Stomach smooth muscle (tissue), 2 donors: ENCODE measurements at regions not wholly inside any gene's neighbourhood (a gene's known extent, or its start where the extent isn't known, plus 50 kb on each side); places are given as distances from the start of the nearest gene placed in this dataset.
"Not testable (repeated sequence)": the region's sequence is repeated elsewhere in the genome, so short reads cannot be mapped to it uniquely, and the experiment has no call there.

Experiments used
- H3K27ac ChIP-seq: one replicate; pipeline ENCODE4 v1.7.0; 2013; ENCODE audit warnings: mild to moderate bottlenecking, low read length, inconsistent platforms
- H3K27me3 ChIP-seq, 2 donors: one replicate each; pipeline ENCODE4 v1.7.0; 2013; ENCODE audit warnings: low read length in 2 of 2; ENCODE audit not compliant: insufficient read depth in 2 of 2, control insufficient read depth in 1 of 2
- H3K36me3 ChIP-seq, 2 donors: one replicate each; pipeline ENCODE4 v1.7.0; 2013; ENCODE audit warnings: low read length in 2 of 2; ENCODE audit not compliant: control insufficient read depth in 2 of 2, insufficient read depth in 2 of 2
- H3K4me1 ChIP-seq: one replicate; pipeline ENCODE4 v1.7.0; 2013; ENCODE audit warnings: low read length; ENCODE audit not compliant: control insufficient read depth, insufficient read depth
- H3K4me3 ChIP-seq, 2 donors: one replicate each; pipeline ENCODE4 v1.7.0; 2013; ENCODE audit warnings: low read length in 2 of 2
- H3K9ac ChIP-seq, 2 donors: one replicate each; pipeline ENCODE4 v1.7.0; 2013; ENCODE audit warnings: low read length in 2 of 2, mild to moderate bottlenecking in 1 of 2
- H3K9me3 ChIP-seq, 2 donors: one replicate each; pipeline ENCODE4 v1.7.0; 2013; ENCODE audit warnings: low read length in 2 of 2; ENCODE audit not compliant: control insufficient read depth in 2 of 2
- donor health status: healthy.
- donor health status: Pancreatic carcinoma.

DNA sequence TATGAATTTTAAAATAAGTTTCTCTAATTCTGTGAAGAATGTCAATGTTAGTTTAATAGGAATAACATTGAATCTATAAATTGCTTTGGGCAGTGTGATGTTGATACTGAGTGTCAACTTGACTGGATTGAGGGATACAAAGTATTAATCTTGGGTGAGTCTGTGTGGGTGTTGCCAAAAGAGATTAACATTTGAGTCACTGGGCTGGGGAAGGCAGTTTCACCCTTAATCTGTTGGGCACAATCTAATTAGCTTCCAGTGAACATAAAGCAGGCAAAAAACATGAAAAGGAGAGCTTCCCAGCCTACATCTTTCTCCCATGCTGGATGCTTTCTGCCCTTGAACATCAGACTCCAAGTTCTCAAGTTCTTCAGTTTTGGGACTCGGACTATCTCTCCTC lies 832.0 kb upstream of the ARRDC3 start:
- no peak overlapping the region for H3K4me3 ChIP-seq
- no peaks in the 10 kb centered on the region for H3K4me1 ChIP-seq
- no peaks in the 10 kb centered on the region for H3K36me3 ChIP-seq
- no peaks in the 10 kb centered on the region for H3K27me3 ChIP-seq
- peaks cover under 1 to 13% of the 10 kb centered on the region in 2 donors for H3K9me3 ChIP-seq
- H3K9ac ChIP-seq, result no peak overlapping the region
- no peak overlapping the region for H3K27ac ChIP-seq

DNA sequence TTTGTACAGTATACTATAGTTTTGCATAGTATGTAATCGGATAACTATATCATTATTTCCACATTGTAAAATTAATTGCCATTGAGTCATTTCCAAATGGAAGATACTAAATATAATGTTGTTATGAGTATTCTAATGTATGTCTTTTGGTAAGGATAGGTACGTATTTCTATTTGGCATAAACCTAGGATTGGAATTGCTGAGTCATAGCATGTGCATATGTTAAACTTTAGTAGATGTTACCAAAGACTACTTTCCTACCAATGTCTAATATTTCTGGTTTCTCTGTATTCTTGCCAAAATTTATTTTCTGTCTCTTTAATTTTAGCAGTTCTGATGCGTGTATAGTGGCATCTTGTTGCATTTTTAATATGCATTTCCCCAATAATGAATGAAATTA lies 825.1 kb upstream of the ARRDC3 start:
- Histone ChIP-seq H3K4me3 (no peak overlapping the region), H3K27ac (no peak overlapping the region), H3K9me3 (no peaks in the 10 kb centered on the region), H3K36me3 (no peaks in the 10 kb centered on the region), H3K4me1 (no peaks in the 10 kb centered on the region), H3K9ac (no peak overlapping the region), H3K27me3 (no peaks in the 10 kb centered on the region)

DNA sequence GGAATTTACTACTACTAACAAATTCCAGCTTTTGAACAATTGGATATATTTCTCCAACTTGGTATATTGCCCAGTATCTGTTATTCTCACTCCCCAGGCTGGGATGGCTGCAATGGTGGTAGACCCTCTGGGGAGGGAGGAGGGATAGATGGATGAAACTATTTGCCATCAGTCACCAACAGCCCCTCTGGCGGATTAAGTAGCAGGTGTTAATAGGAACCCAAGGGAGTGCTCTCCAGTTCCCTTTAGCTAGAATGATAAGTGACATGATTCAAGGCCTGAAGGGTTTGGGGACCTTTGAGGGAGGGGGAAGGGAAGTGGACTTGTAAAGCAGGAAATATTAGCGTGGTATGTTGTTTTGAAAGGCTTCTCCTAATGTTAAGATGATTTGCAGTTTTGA lies 824.0 kb upstream of the ARRDC3 start:
- H3K27ac ChIP-seq, result no peak overlapping the region
- no peaks in the 10 kb centered on the region for H3K36me3 ChIP-seq
- H3K9ac ChIP-seq, result no peak overlapping the region
- H3K27me3 ChIP-seq, result no peaks in the 10 kb centered on the region
- no peaks in the 10 kb centered on the region for H3K9me3 ChIP-seq
- no peak overlapping the region for H3K4me3 ChIP-seq
- no peaks in the 10 kb centered on the region for H3K4me1 ChIP-seq

GRCh38 chr5:92206681-92207080 lies 823.6 kb upstream of the ARRDC3 start:
- H3K9ac ChIP-seq, result no peak overlapping the region
- no peaks in the 10 kb centered on the region for H3K27me3 ChIP-seq
- H3K4me1 ChIP-seq, result no peaks in the 10 kb centered on the region
- no peaks in the 10 kb centered on the region for H3K36me3 ChIP-seq
- no peaks in the 10 kb centered on the region for H3K9me3 ChIP-seq
- no peak overlapping the region for H3K27ac ChIP-seq
- no peak overlapping the region for H3K4me3 ChIP-seq

- not testable (repeated sequence) for H3K9me3 ChIP-seq, H3K27ac ChIP-seq, H3K4me3 ChIP-seq, H3K4me1 ChIP-seq, H3K27me3 ChIP-seq, H3K36me3 ChIP-seq, H3K9ac ChIP-seq
Observed at GRCh38 chr5:92199035-92199434, 815.9 kb upstream of the ARRDC3 start.

DNA sequence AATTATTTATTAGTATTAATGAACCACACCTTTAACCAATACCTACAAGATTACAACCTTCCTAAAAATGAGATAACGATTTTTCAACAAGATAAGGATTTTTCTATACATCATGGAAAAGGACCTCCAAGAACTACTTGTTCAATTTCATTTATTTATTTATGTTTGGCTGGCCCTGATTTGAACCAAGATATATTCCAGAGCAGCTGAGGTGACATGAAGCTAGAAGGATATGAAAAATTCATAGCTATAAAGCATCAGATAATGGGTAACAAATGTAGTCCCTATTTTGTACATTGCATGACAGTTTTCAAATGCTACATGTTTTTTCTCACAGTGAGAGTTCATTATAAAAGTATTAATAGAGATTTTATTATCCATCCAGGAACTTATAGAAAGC lies 798.5 kb upstream of the ARRDC3 start:
- Histone ChIP-seq H3K9me3 (no peaks in the 10 kb centered on the region), H3K27me3 (no peaks in the 10 kb centered on the region), H3K27ac (no peak overlapping the region), H3K4me1 (no peaks in the 10 kb centered on the region), H3K4me3 (no peak overlapping the region), H3K36me3 (no peaks in the 10 kb centered on the region), H3K9ac (no peak overlapping the region)

DNA sequence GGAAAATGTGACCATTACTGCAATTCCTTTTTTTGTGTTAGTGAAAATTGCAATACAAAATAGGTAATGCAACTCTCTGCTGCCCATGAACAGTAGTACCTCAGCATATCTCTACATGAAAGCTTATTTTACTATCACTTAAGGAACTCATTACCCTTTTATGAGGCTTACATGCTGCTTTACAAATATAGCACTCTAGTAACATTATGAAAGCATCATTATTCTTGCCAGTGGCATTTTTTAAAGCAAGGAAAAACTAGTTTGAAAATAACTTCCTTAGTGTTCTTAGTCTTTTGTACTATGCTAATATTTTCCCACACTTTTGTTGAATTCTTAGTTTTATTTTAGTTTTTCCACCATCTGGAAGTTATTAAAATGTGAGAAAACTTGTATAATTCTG lies 797.3 kb upstream of the ARRDC3 start:
- Histone ChIP-seq H3K27me3 (no peaks in the 10 kb centered on the region), H3K36me3 (no peaks in the 10 kb centered on the region), H3K9ac (no peak overlapping the region), H3K4me1 (no peaks in the 10 kb centered on the region), H3K27ac (no peak overlapping the region), H3K4me3 (no peak overlapping the region), H3K9me3 (no peaks in the 10 kb centered on the region)

GRCh38 chr5:92179651-92180050 lies 796.5 kb upstream of the ARRDC3 start:
- Histone ChIP-seq H3K27ac (no peak overlapping the region), H3K27me3 (no peaks in the 10 kb centered on the region), H3K9me3 (no peaks in the 10 kb centered on the region), H3K9ac (no peak overlapping the region), H3K4me1 (no peaks in the 10 kb centered on the region), H3K36me3 (no peaks in the 10 kb centered on the region), H3K4me3 (no peak overlapping the region)

- Histone ChIP-seq H3K27ac (no peak overlapping the region), H3K9me3 (no peaks in the 10 kb centered on the region), H3K36me3 (no peaks in the 10 kb centered on the region), H3K9ac (no peak overlapping the region), H3K4me1 (no peaks in the 10 kb centered on the region), H3K27me3 (no peaks in the 10 kb centered on the region), H3K4me3 (no peak overlapping the region)
Observed at GRCh38 chr5:92177926-92178487, 794.9 kb upstream of the ARRDC3 start.

DNA sequence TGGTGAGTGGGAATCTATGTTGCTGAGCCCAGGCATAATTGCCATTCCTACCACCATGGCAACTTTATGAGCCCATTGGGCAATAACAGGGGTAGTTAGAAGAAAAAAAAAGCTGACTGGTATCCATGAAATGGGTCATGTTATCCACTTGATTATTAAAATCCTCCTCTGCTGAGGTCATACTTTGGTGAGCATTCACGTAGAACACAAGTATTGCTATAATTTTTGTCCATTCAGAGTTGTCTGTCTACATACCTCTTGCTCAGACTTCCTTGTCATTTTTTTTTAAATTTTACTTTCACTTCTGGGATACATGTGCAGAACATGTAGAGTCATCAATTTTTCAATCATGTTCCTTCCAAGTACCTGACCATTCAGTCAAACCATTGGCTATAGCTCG lies 780.8 kb upstream of the ARRDC3 start:
- no peak overlapping the region for H3K9ac ChIP-seq
- no peaks in the 10 kb centered on the region for H3K27me3 ChIP-seq
- no peak overlapping the region for H3K4me3 ChIP-seq
- H3K36me3 ChIP-seq, result no peaks in the 10 kb centered on the region
- no peaks in the 10 kb centered on the region for H3K4me1 ChIP-seq
- no peak overlapping the region for H3K27ac ChIP-seq
- no peaks in the 10 kb centered on the region for H3K9me3 ChIP-seq

DNA sequence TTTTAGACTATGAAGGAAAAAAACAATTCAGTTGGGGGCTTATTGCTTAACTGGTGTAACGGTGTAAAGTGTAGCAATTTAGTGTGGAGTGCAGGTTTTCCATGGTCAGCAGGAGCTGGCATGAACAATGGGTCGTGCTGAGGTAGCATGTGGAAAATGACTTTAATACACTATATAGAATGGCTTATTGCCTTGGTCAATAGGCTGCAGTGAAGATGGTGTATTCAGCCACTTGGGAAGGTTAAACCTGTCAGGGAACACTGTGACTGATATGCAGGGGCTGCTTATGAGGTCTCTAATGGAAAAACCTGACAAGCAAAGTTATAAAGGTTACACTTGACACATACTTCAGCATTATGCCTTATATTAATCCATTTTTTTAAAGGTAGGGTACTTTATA lies 764.7 kb upstream of the ARRDC3 start:
- Histone ChIP-seq H3K27ac (no peak overlapping the region), H3K4me1 (no peaks in the 10 kb centered on the region), H3K9me3 (no peaks in the 10 kb centered on the region), H3K27me3 (no peaks in the 10 kb centered on the region), H3K36me3 (no peaks in the 10 kb centered on the region), H3K9ac (no peak overlapping the region), H3K4me3 (no peak overlapping the region)
